Brain microvascular endothelial cell (primary cell): ENCODE measurements at regions not wholly inside any gene's neighbourhood (a gene's known extent, or its start where the extent isn't known, plus 50 kb on each side); places are given as distances from the start of the nearest gene placed in this dataset.
"Not testable (repeated sequence)": the region's sequence is repeated elsewhere in the genome, so short reads cannot be mapped to it uniquely, and the experiment has no call there.

Experiments
- DNase-seq: peaks from one replicate; pipeline ENCODE4 v3.0.0-alpha.2; 2020
- H3K27ac ChIP-seq: fragments of 250-450 bp; sonication (Bioruptor Pico); 2 replicates; pipeline ENCODE4 v1.5.1; 2020; ENCODE audit warnings: mild to moderate bottlenecking, moderate library complexity
- H3K27me3 ChIP-seq: fragments of 250-450 bp; sonication (Bioruptor Pico); replicated peaks from 2 replicates; pipeline ENCODE4 v1.5.1; 2020; ENCODE audit warnings: mild to moderate bottlenecking
- H3K36me3 ChIP-seq: fragments of 250-450 bp; sonication (Bioruptor Pico); replicated peaks from 2 replicates; pipeline ENCODE4 v1.5.1; 2020; ENCODE audit warnings: mild to moderate bottlenecking
- H3K4me3 ChIP-seq: 2 replicates; pipeline ENCODE4 v1.5.1; 2011; ENCODE audit warnings: low read depth, mild to moderate bottlenecking, control low read depth, low read length, moderate library complexity
- CTCF ChIP-seq: IDR thresholded peaks from 2 replicates; pipeline ENCODE4 v1.5.1; 2011; ENCODE audit warnings: low read depth, mild to moderate bottlenecking, moderate library complexity, low read length, control low read depth, inconsistent platforms; ENCODE audit errors: missing control alignments
- in situ Hi-C: cut with HindIII; loops from 2 replicates; pipeline ENCODE4 v1.10.0; 2017; ENCODE audit warnings: low sequenced_read_pairs, low pct_ligation_motif_present

DNA sequence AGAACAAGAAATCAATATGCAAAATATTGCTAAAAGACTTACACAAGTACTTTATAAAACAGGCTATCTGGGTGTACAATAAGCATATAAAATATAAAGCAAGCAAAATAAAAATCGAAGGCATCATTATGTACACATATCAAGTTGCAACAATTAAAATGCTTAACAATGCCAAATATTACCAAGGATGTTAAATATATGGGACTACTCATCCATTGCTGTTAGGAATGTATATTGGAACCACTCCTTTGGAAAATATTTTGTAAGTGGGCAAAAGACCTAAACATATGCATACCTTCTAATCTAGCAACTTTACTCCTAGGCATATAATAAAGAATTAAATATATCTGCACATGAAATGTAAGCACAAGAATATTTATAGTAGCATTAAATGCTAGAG, 632.6 kb upstream of the COX7C start:
- no peak for DNase-seq
- Histone ChIP-seq H3K4me3 (no peak overlapping the region), H3K27ac (no peak overlapping the region), H3K36me3 (no peaks in the 10 kb centered on the region), H3K27me3 (no peaks in the 10 kb centered on the region)
- no peak for TF ChIP-seq CTCF
- in situ Hi-C loops, result no loop called here

DNA sequence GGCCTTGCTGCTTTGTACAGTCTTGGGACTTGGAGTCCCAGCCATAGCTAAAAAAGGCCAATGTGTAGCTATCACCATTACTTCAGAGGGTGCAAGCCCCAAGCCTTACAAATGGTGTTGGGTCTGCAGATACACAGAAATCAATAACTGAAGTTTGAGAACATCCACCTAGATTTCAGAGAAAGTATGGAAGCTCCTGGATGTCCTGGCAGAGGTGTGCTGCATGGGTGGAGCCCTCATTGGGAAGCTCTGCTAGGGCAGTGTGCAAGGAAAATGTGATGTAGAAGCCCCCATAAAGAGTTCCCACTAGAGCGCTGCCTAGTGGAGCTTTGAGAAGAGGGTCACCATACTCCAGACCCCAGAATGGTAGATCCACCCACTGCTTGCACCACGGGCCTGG, 626.7 kb upstream of the COX7C start:
- no peak for DNase-seq
- in situ Hi-C loops, result no loop called here
- H3K27ac ChIP-seq, result no peak overlapping the region
- TF ChIP-seq CTCF, result no peak
- no peaks in the 10 kb centered on the region for H3K36me3 ChIP-seq
- H3K27me3 ChIP-seq, result no peaks in the 10 kb centered on the region
- H3K4me3 ChIP-seq, result no peak overlapping the region

- in situ Hi-C loops, H3K36me3 ChIP-seq: not testable (repeated sequence)
These were observed 623.1 kb upstream of the COX7C start for GRCh38 chr5:85994653-85995052.

DNA sequence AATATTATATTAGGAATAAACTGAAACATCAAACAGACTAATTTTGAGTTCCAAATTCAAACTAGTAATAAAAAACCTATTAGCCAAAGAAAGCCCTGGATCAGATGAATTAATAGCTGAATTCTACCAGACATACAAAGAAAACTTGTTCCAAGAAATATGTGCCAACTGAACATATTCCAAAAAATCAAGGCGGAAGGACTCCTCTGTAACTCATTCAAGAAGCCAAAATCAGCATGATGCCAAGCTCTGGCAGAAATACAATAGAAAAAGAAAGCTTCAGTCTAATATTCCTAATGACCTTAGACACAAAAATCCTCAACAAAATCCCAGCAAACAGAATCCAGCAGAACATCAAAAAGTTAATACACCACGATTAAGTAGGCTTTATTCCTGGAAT, 619.1 kb upstream of the COX7C start:
- in situ Hi-C loops, result no loop called here
- H3K27ac ChIP-seq, result no peak overlapping the region
- TF ChIP-seq CTCF, result no peak
- H3K36me3 ChIP-seq, result no peaks in the 10 kb centered on the region
- no peak overlapping the region for H3K4me3 ChIP-seq
- H3K27me3 ChIP-seq, result no peaks in the 10 kb centered on the region
- DNase-seq, result no peak

More at GRCh38 chr5:85994653-85995052, 623.1 kb upstream of the COX7C start:
- not testable (repeated sequence) for H3K27ac ChIP-seq, H3K4me3 ChIP-seq, H3K27me3 ChIP-seq, DNase-seq

DNA sequence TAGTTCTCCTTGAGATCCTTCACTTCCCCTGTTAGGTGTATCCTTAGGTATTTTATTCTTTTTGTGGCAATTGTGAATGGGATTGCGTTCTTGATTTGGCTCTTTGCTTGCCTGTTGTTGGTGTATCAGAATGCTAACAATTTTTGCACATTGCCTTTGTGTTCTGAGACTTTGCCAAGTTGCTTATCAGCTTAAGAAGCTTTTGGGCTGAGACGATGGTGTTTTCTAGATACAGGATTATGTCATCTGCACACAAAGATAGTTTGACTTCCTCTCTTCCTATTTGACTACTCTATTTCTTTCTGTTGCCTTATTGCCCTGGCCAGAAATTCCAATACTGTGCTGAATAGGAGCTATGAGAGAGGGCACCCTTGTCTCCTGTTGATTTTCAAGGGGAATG, 609.4 kb upstream of the COX7C start:
- no peaks in the 10 kb centered on the region for H3K27me3 ChIP-seq
- in situ Hi-C loops, result no loop called here
- H3K36me3 ChIP-seq, result no peaks in the 10 kb centered on the region
- H3K27ac ChIP-seq, result no peak overlapping the region
- no peak for DNase-seq
- no peak overlapping the region for H3K4me3 ChIP-seq
- TF ChIP-seq CTCF, result no peak

- TF ChIP-seq CTCF, result no peak
- no peak overlapping the region for H3K4me3 ChIP-seq
- no peak for DNase-seq
- H3K27me3 ChIP-seq, result no peaks in the 10 kb centered on the region
- in situ Hi-C loops, result no loop called here
- H3K27ac ChIP-seq, result no peak overlapping the region
- H3K36me3 ChIP-seq, result no peaks in the 10 kb centered on the region
These were observed 609.0 kb upstream of the COX7C start for GRCh38 chr5:86008704-86009103.

GRCh38 chr5:86011937-86012336, 605.8 kb upstream of the COX7C start:
- DNase-seq, result no peak
- H3K36me3 ChIP-seq, result no peaks in the 10 kb centered on the region
- no peaks in the 10 kb centered on the region for H3K27me3 ChIP-seq
- in situ Hi-C loops, result no loop called here
- no peak overlapping the region for H3K27ac ChIP-seq
- no peak overlapping the region for H3K4me3 ChIP-seq
- TF ChIP-seq CTCF, result no peak
